Heart left ventricle (tissue), 16 donors: ENCODE measurements at regions not wholly inside any gene's neighbourhood (a gene's known extent, or its start where the extent isn't known, plus 50 kb on each side); places are given as distances from the start of the nearest gene placed in this dataset.

Experiments
- ATAC-seq, 4 donors: fragments of 200-7000 bp; cut with Tn5 transposase; one replicate each; pipeline ENCODE4 v1.9.1; 2020 to 2022; ENCODE audit warnings: moderate library complexity in 4 of 4, mild to moderate bottlenecking in 3 of 4, moderate number of reproducible peaks in 1 of 4
- DNase-seq, 5 donors: peaks; one replicate each; pipeline ENCODE4 v3.0.0-alpha.2; 2020
- H3K27ac ChIP-seq, 12 donors: fragments of 200-600 bp; sonication (generic) in 4 of 12; one replicate each; pipeline versions ENCODE4 v1.5.0 to v1.8.0; 2016 to 2022; ENCODE audit warnings: mild to moderate bottlenecking in 2 of 12
- H3K27me3 ChIP-seq, 9 donors: fragments of 200-600 bp; sonication (generic) in 2 of 9; one replicate each; pipeline versions ENCODE4 v1.5.1 to v1.8.0; 2016 to 2022; ENCODE audit warnings: mild to moderate bottlenecking in 3 of 9
- H3K36me3 ChIP-seq, 9 donors: fragments of 200-600 bp; sonication (generic) in 2 of 9; one replicate each; pipeline versions ENCODE4 v1.5.0 to v1.8.0; 2018 to 2022; ENCODE audit warnings: mild to moderate bottlenecking in 2 of 9
- H3K4me1 ChIP-seq, 12 donors: fragments of 200-600 bp; sonication (generic) in 4 of 12; one replicate each; pipeline versions ENCODE4 v1.5.0 to v1.8.0; 2016 to 2022; ENCODE audit warnings: mild to moderate bottlenecking in 3 of 12
- H3K4me3 ChIP-seq, 12 donors: fragments of 200-600 bp; sonication (generic) in 4 of 12; one replicate each; pipeline versions ENCODE4 v1.5.0 to v1.8.0; 2017 to 2022; ENCODE audit warnings: mild to moderate bottlenecking in 9 of 12, moderate library complexity in 4 of 12
- H3K9me3 ChIP-seq, 12 donors: fragments of 200-600 bp; sonication (generic) in 4 of 12; one replicate each; pipeline versions ENCODE4 v1.5.0 to v1.8.0; 2016 to 2022; ENCODE audit warnings: mild to moderate bottlenecking in 1 of 12
- CTCF ChIP-seq, 12 donors: fragments of 200-600 bp; sonication (generic) in 4 of 12; IDR thresholded peaks; one replicate each; pipeline versions ENCODE4 v1.5.0 to v1.8.0; 2018 to 2022; ENCODE audit warnings: antibody characterized with exemption in 12 of 12, mild to moderate bottlenecking in 5 of 12
- POLR2A ChIP-seq, 2 donors: fragments of 450-650 bp; IDR thresholded peaks; one replicate each; pipeline ENCODE4 v1.6.1; 2017; ENCODE audit warnings: antibody characterized with exemption in 2 of 2, mild to moderate bottlenecking in 2 of 2, moderate library complexity in 2 of 2
- WGBS, 4 donors: extraction: QIAGEN DNeasy Blood & Tissue Kit in 2 of 4; methylation state at CpG; one replicate each; pipeline versions ENCODE4 v1.1.5 to v1.1.7; 2013 to 2018; 5-methylcytosine and 5-hydroxymethylcytosine counted together
- intact Hi-C, 10 donors: fragments of 100-400 bp; cut with DNase I; formaldehyde crosslinking; loops; one replicate each; pipeline versions ENCODE4 v1.11.1 to v1.14.2; 2022
- donor health status: ischemic (EF 13 %, LVEDD 7.1; RV severe dilation, severe dysfunction).
- donor health status: healthy with polysubstance abuse.
- donor health status: DM: no; HTN: yes; CAD: no.
- donor health status: DM: no; HTN: no; CAD: no.
- donor health status: ischemic (EF 25% LVEDD 6.9; RV normal size, moderate dysfunction).
- donor health status: ischemic (EF 25% LVEDD 5.7; RV mildly dilated, moderate dysfunction).
- donor health status: healthy.
- donor health status: DM: yes; HTN: yes; CAD: no.
- donor health status: ischemic (EF 35%, LVEDD 5.7; RV mildly dilated, moderate dysfunction).
- donor health status: nonischemic (EF 11% LVEDD 7.7; RV severe dilation, severe dysfunction).
- donor health status: DM: yes; HTN: yes; CAD: no.
- donor health status: PGD.
- donor health status: ischemic (EF 29% LVEDD 5.4; RV normal size, mild dysfunction).
- donor health status: nonischemic (EF 23%, LVEDD 6.1; RV moderate dilation, normal function).

- H3K4me3 ChIP-seq: no peak overlapping the region
- no peaks in the 10 kb centered on the region for H3K36me3 ChIP-seq
- H3K27ac ChIP-seq: no peak overlapping the region
- WGBS, 4 donors: 55 to 80% (median 72%) methylated on average over 6 to 8 of the region's 8 CpGs
- no peaks in the 10 kb centered on the region for H3K4me1 ChIP-seq
- TF ChIP-seq CTCF (IDR thresholded peaks at IDR 0.05) (no peak), POLR2A (IDR thresholded peaks at IDR 0.05) (no peak)
- intact Hi-C loops: no loop called here
- DNase-seq (no peak), ATAC-seq (peak in 2 of 4 donors; percentile 29 to 37)
- peaks cover 0 to 19% (median 0%) of the 10 kb centered on the region in 12 donors for H3K9me3 ChIP-seq
- H3K27me3 ChIP-seq: no peaks in the 10 kb centered on the region
These were observed 101.9 kb downstream of the LITAF start for GRCh38 chr16:11484691-11485258.

GRCh38 chr16:11485676-11486075, 101.0 kb downstream of the LITAF start:
- H3K4me1 ChIP-seq: no peaks in the 10 kb centered on the region
- H3K9me3 ChIP-seq: peaks cover 0 to 21% (median under 1%) of the 10 kb centered on the region in 12 donors
- no peak for DNase-seq
- H3K36me3 ChIP-seq: no peaks in the 10 kb centered on the region
- no peak for TF ChIP-seq CTCF (IDR thresholded peaks at IDR 0.05)
- TF ChIP-seq POLR2A (IDR thresholded peaks at IDR 0.05): no peak
- H3K27me3 ChIP-seq: no peaks in the 10 kb centered on the region
- intact Hi-C loops: no loop called here
- ATAC-seq: no peak
- no peak overlapping the region for H3K4me3 ChIP-seq
- no peak overlapping the region for H3K27ac ChIP-seq

GRCh38 chr16:11487289-11487688, 99.4 kb downstream of the LITAF start:
- intact Hi-C loops: no loop called here
- ATAC-seq (no peak), DNase-seq (no peak)
- H3K36me3 ChIP-seq: no peaks in the 10 kb centered on the region
- H3K9me3 ChIP-seq: peaks cover 0 to 22% (median 3%) of the 10 kb centered on the region in 12 donors
- H3K4me1 ChIP-seq: no peaks in the 10 kb centered on the region
- TF ChIP-seq CTCF (IDR thresholded peaks at IDR 0.05) (no peak), POLR2A (IDR thresholded peaks at IDR 0.05) (no peak)
- no peak overlapping the region for H3K4me3 ChIP-seq
- 77 to 92% (median 86%) methylated on average over 2 of the region's 2 CpGs for WGBS, 4 donors
- no peaks in the 10 kb centered on the region for H3K27me3 ChIP-seq
- H3K27ac ChIP-seq: no peak overlapping the region

DNA sequence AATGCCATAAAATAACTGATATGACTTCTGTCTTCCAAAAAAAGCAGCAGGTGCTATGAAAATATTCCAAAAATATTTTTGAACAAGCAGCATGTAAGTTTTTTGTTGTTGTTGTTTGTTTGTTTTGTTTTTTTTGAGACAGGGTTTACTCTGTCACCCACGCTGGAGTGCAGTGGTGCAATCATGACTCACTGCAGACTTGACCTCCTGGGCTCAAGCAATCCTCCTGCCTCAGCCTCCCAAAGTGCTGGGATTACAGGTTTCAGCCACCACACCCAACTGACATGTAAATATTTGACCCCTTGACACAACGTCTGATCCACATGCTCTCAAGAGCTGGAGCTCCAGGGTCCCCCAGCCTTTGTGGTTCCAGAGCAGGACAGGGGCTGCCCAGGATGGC, 98.4 kb downstream of the LITAF start:
- intact Hi-C loops: no loop called here
- Histone ChIP-seq H3K4me3 (no peak overlapping the region), H3K4me1 (no peaks in the 10 kb centered on the region), H3K27me3 (no peaks in the 10 kb centered on the region), H3K9me3 (peaks cover 0 to 14% (median 3%) of the 10 kb centered on the region in 12 donors), H3K27ac (no peak overlapping the region), H3K36me3 (no peaks in the 10 kb centered on the region)
- DNase-seq (no peak), ATAC-seq (no peak)
- 65 to 81% (median 72%) methylated on average over 2 of the region's 2 CpGs for WGBS, 4 donors
- TF ChIP-seq CTCF (IDR thresholded peaks at IDR 0.05): no peak
- no peak for TF ChIP-seq POLR2A (IDR thresholded peaks at IDR 0.05)
